Right lobe of liver (tissue), 6 donors: ENCODE measurements at regions not wholly inside any gene's neighbourhood (a gene's known extent, or its start where the extent isn't known, plus 50 kb on each side); places are given as distances from the start of the nearest gene placed in this dataset.

Experiments used
- ATAC-seq, 4 donors: fragments of 200-7000 bp; cut with Tn5 transposase; one replicate each; pipeline ENCODE4 v1.9.1; 2020; ENCODE audit warnings: mild to moderate bottlenecking in 4 of 4, moderate library complexity in 4 of 4
- DNase-seq, 3 donors: peaks; one replicate each; pipeline ENCODE4 v3.0.0-alpha.2; 2020
- H3K27ac ChIP-seq, 3 donors: fragments of 200-600 bp; one replicate each; pipeline ENCODE4 v1.8.0; 2022
- H3K27me3 ChIP-seq, 2 donors: fragments of 200-600 bp; one replicate each; pipeline ENCODE4 v1.8.0; 2022
- H3K36me3 ChIP-seq, 4 donors: fragments of 200-600 bp; sonication (generic) in 1 of 4; one replicate each; pipeline versions ENCODE4 v1.5.1 to v1.8.0; 2017 to 2022; ENCODE audit warnings: control low read depth in 1 of 4
- H3K4me1 ChIP-seq, 4 donors: fragments of 200-600 bp; sonication (generic) in 1 of 4; one replicate each; pipeline versions ENCODE4 v1.5.1 to v1.8.0; 2017 to 2022; ENCODE audit warnings: control low read depth in 1 of 4
- H3K4me3 ChIP-seq, 3 donors: fragments of 200-600 bp; one replicate each; pipeline ENCODE4 v1.8.0; 2022
- H3K9me3 ChIP-seq, 4 donors: fragments of 200-600 bp; sonication (generic) in 1 of 4; one replicate each; pipeline versions ENCODE4 v1.5.1 to v1.8.0; 2017 to 2022; ENCODE audit warnings: control low read depth in 1 of 4
- CTCF ChIP-seq, 4 donors: fragments of 200-600 bp in 3 of 4; fragments of 450-650 bp in 1 of 4; IDR thresholded peaks; one replicate each; pipeline versions ENCODE4 v1.5.1 to v1.8.0; 2016 to 2022; ENCODE audit warnings: antibody characterized with exemption in 4 of 4, mild to moderate bottlenecking in 2 of 4
- POLR2A ChIP-seq: fragments of 450-650 bp; IDR thresholded peaks from one replicate; pipeline ENCODE4 v1.6.1; 2017; ENCODE audit warnings: antibody characterized with exemption, mild to moderate bottlenecking
- WGBS: methylation state at CpG from one replicate; pipeline ENCODE4 v1.1.6; 2018; ENCODE audit warnings: low coverage, low lambda C conversion rate; ENCODE audit not compliant: insufficient coverage; ENCODE audit errors: missing lambda C conversion rate; 5-methylcytosine and 5-hydroxymethylcytosine counted together
- intact Hi-C, 2 donors: fragments of 100-400 bp; cut with DNase I; formaldehyde crosslinking; loops; one replicate each; pipeline versions ENCODE4 v1.11.2 to v1.14.1; 2022
- donor health status: DM: no; HTN: yes; CAD: no.
- donor health status: DM: no; HTN: no; CAD: no.
- donor health status: DM: no; HTN: no; CAD: no.
- donor health status: DM: no; HTN: yes; CAD: no.
- donor health status: DM: no; HTN: yes; CAD: no.

GRCh38 chr2:207276858-207277257 lies 111.1 kb upstream of the KLF7 start:
- DNase-seq (no peak), ATAC-seq (no peak)
- no peaks in the 10 kb centered on the region for H3K36me3 ChIP-seq
- H3K27ac ChIP-seq, result no peak overlapping the region
- 88% methylated on average over 3 of the region's 3 CpGs for WGBS
- H3K4me1 ChIP-seq, result no peaks in the 10 kb centered on the region
- H3K4me3 ChIP-seq, result no peak overlapping the region
- no peak for TF ChIP-seq POLR2A
- H3K9me3 ChIP-seq, result no peaks in the 10 kb centered on the region
- no peaks in the 10 kb centered on the region for H3K27me3 ChIP-seq
- intact Hi-C loops, result no loop called here

GRCh38 chr2:207279520-207279919 lies 113.8 kb upstream of the KLF7 start:
- DNase-seq (no peak), ATAC-seq (no peak)
- no peak overlapping the region for H3K27ac ChIP-seq
- no peaks in the 10 kb centered on the region for H3K9me3 ChIP-seq
- no peaks in the 10 kb centered on the region for H3K27me3 ChIP-seq
- H3K36me3 ChIP-seq, result no peaks in the 10 kb centered on the region
- no peaks in the 10 kb centered on the region for H3K4me1 ChIP-seq
- TF ChIP-seq CTCF (IDR thresholded peaks at IDR 0.05), result no peak
- no peak for TF ChIP-seq POLR2A
- intact Hi-C loops, result no loop called here
- WGBS, result 78% methylated on average over 2 of the region's 2 CpGs
- no peak overlapping the region for H3K4me3 ChIP-seq

- no peak for TF ChIP-seq POLR2A
- TF ChIP-seq CTCF (IDR thresholded peaks at IDR 0.05), result no peak
- intact Hi-C loops, result no loop called here
- WGBS, result 77% methylated on average over 6 of the region's 6 CpGs
- Histone ChIP-seq H3K4me3 (no peak overlapping the region), H3K9me3 (no peaks in the 10 kb centered on the region), H3K36me3 (no peaks in the 10 kb centered on the region), H3K4me1 (no peaks in the 10 kb centered on the region), H3K27ac (no peak overlapping the region), H3K27me3 (no peaks in the 10 kb centered on the region)
- DNase-seq (no peak), ATAC-seq (no peak)
Measured at GRCh38 chr2:207281436-207281835, 115.7 kb upstream of the KLF7 start.

GRCh38 chr2:207282916-207283315 lies 117.2 kb upstream of the KLF7 start:
- Histone ChIP-seq H3K4me3 (no peak overlapping the region), H3K27me3 (no peaks in the 10 kb centered on the region), H3K27ac (no peak overlapping the region), H3K9me3 (no peaks in the 10 kb centered on the region), H3K4me1 (no peaks in the 10 kb centered on the region), H3K36me3 (no peaks in the 10 kb centered on the region)
- DNase-seq, result no peak
- peak in 1 of 4 donors; percentile 15 for ATAC-seq
- TF ChIP-seq POLR2A, result no peak
- TF ChIP-seq CTCF (IDR thresholded peaks at IDR 0.05), result no peak
- intact Hi-C loops, result no loop called here

GRCh38 chr2:207283356-207283755 lies 117.6 kb upstream of the KLF7 start:
- peak; percentile 46 to 81 (median 74) for ATAC-seq
- H3K4me1 ChIP-seq, result no peaks in the 10 kb centered on the region
- no peaks in the 10 kb centered on the region for H3K27me3 ChIP-seq
- H3K36me3 ChIP-seq, result no peaks in the 10 kb centered on the region
- DNase-seq, result no peak
- H3K27ac ChIP-seq, result no peak overlapping the region
- intact Hi-C loops, result no loop called here
- TF ChIP-seq POLR2A, result no peak
- TF ChIP-seq CTCF (IDR thresholded peaks at IDR 0.05), result peak in 1 of 4 donors; percentile 18
- no peaks in the 10 kb centered on the region for H3K9me3 ChIP-seq
- 50% methylated on average over 1 of the region's 1 CpG for WGBS
- H3K4me3 ChIP-seq, result no peak overlapping the region
